NOMO-1 treated with dmso at 0.1 percent for 144 hours (cell line): ENCODE measurements at regions not wholly inside any gene's neighbourhood (a gene's known extent, or its start where the extent isn't known, plus 50 kb on each side); places are given as distances from the start of the nearest gene placed in this dataset.
"Not testable (repeated sequence)": the region's sequence is repeated elsewhere in the genome, so short reads cannot be mapped to it uniquely, and the experiment has no call there.

Experiments used
- DNase-seq: peaks from one replicate; lab custom pipeline; 2025; ENCODE audit not compliant: unreplicated experiment; lab: John Stamatoyannopoulos, UW

DNA sequence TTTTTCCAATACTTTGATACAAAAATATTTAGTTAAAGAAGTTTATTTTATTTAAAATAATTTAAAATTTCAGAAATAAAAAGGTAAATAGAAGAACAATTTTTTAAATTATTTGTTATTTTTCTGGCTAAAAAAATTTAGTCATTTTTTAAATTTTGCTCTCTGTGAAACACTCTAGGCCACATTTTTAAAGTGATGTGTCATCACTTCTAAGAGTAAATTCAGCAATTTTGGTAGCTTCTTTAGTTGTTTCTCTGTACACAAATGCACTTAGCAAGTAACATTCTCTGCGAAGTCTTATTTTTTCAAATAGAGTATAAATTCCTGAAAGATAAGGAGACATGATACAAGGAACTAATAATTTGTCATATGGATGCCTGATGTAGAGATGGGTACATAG, 760.0 kb upstream of the PRMT6 start:
- no peak for DNase-seq

DNA sequence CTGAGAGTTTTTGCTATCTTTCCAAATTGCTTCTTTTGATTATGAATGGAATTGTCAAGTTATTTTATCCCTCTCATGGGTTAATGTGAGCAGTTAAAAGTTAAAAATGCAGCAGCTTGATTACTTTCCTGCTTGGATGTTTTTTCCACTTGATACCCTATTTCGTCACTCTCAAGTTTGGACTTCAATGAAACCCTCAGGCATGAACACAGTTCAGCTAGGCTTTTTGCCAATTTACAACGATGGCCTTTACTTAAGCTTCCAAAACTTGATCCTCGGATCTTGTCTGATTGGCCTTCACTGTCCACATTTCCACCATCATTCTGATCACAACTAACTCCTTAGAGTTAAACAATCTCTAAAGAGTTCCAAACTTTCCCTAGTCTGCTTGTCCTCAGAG, 752.4 kb upstream of the PRMT6 start:
- no peak for DNase-seq

DNA sequence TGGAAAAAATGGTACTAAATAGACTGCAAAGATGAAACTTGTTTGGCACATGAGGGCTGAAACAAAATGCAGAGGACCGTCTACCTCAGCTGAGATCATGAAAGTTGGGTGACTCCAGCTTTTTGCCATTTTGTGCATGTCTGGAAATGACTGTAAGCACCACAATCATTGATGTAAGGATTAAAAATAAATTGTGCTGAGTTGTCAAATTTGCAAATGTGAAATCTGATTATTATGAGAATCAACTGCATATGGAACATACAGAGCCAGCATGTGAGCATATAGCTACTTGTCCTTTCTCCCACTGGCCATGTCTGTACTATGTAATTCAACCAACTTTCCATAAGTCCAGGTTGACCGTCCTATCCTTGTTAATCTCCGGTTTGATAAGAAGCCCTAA, 736.9 kb upstream of the PRMT6 start:
- no peak for DNase-seq

- DNase-seq: no peak
Measured at GRCh38 chr1:106325600-106325999, 730.9 kb upstream of the PRMT6 start.

DNA sequence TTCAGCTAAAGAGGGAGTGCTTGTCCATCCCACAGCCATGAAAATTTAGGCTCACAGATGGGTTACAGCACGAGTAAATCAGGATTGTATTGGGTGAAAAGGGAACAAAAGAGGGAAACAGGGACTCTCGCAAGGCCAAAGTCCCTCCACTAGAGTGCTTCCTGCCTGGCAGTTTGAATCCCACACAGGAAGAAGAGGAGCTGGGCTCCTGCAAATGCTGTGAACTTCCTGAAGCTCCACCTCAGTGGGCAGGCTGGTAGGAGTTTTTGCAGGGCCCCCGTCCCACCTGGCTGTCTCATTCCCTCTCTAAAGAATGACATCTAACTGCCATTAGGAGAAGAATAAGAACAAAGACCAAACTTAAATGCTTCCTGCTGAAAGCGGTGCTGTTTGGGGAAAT, 712.0 kb upstream of the PRMT6 start:
- DNase-seq: no peak

GRCh38 chr1:106360252-106360651, 696.2 kb upstream of the PRMT6 start:
- DNase-seq: no peak

DNA sequence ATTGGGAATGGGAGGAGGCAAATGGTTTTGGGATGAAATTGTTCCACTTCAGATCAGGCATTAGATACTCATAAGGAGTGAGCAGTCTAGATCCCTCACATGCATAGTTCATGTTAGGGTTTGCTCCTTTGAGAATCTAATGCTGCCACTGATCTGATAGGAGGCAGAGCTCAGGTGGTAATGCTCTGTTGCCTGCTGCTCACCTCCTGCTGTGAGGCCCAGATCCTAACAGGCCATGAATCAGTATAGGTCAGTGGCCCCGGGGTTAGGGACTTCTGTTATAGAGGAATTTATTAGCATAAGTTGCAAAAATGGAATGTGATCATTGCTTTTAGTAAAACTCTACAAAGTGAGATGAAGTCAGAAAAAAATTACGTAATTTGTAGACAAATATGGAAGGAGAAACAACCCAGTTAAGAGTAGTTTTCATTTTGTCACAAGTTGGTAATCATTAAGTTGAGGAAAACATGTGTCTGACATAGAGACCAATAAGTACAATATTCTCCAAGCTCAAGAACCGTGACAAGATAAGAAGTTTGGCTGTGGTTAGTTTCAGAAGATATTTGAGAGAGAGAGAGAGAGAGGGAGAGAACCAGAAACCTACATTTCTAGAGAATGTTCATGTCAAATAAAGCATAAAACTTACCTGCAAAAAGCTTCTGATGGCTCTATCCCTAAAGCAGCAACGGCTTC, 689.7 kb upstream of the PRMT6 start:
- DNase-seq: no peak

- no peak for DNase-seq
Measured at GRCh38 chr1:106378261-106378660, 678.2 kb upstream of the PRMT6 start.

DNA sequence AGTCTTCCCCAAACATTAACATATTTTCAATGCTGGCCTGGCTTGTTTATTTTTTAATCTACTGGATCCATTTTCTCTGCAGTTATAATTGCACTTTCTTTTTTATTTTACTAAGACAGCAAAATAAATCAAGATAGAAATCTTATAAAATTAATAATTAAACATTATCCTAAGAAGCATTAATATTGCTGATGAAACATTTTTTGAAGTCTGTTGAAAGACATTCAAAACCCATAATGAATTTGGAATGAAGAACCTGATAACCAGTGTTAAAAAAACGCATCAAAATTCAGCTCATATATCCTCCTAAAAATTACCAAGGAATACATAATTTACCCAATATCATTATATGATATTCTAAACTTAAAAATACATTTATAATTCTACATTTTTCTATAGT, 675.7 kb upstream of the PRMT6 start:
- no peak for DNase-seq

GRCh38 chr1:106389160-106389559, 667.3 kb upstream of the PRMT6 start:
- not testable (repeated sequence) for DNase-seq

- no peak for DNase-seq
Measured at GRCh38 chr1:106393046-106393445, 663.4 kb upstream of the PRMT6 start.

DNA sequence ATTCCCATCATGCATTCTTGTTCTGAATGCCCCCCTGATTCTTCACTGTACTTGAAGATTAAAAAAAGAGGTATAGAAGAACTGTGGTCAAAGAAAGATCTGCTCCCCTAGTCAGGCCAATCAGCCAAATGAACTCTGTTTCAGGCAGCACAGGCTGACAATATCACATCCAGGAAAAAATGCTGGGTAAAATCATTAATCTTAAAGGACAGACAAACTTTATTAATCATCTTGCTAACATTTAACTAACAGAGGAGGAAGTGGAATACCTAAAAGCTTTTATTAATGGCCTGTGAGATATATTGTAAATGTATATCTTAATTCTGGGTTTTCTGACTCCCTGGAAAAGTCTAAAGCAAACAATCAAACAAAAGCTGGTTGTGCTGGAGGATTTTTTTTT, 660.5 kb upstream of the PRMT6 start:
- no peak for DNase-seq

DNA sequence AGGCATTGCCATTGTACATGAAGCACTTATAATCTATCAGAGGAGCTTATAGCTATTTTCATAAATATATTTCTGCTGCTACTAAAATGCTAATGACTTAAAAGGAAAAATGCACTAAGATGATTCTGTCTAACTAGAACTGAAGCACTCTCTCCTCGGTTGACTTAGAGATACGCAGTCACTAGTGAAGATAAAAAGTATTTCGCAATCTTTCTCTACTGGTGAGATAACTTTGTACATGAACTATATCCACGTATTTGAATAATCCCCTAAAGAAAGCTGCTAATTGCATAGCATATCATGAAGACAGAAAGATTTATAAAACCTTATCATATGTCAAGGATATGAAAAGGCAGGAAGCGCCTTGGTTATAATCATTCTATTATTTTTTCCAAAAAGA, 658.1 kb upstream of the PRMT6 start:
- DNase-seq: no peak

DNA sequence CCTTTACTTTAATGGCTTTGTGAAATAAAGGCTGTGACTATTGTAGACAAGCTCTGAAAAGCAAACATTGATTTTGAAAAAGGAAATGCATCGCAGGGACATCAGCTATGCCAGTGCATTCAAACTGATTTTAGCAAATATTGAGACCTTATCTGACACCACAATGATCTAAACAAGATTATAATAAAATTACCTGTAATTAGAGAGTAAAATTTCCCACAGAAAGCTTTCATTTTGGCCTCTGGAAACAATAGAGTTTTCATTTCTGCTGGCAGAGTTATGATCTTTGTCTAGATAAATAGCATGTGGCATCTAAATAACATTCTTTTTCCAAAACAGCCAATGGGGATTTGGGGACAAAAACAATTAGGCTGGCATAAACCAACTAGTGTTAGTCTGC, 650.4 kb upstream of the PRMT6 start:
- DNase-seq: no peak

DNA sequence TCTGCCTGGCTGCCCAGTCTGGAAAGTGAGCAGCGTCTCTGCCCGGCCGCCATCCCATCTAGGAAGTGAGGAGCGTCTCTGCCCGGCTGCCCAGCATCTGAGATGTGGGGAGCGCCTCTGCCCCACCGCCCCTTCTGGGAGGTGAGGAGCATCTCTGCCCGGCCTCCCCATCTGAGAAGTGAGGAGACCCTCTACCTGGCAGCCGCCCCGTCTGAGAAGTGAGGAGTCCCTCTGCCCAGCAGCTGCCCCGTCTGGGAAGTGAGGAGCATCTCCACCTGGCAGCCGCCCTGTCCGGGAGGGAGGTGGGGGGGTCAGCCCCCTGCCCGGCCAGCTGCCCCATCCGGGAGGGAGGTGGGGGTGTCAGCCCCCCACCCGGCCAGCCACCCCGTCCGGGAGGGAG, 644.2 kb upstream of the PRMT6 start:
- DNase-seq: not testable (repeated sequence)

DNA sequence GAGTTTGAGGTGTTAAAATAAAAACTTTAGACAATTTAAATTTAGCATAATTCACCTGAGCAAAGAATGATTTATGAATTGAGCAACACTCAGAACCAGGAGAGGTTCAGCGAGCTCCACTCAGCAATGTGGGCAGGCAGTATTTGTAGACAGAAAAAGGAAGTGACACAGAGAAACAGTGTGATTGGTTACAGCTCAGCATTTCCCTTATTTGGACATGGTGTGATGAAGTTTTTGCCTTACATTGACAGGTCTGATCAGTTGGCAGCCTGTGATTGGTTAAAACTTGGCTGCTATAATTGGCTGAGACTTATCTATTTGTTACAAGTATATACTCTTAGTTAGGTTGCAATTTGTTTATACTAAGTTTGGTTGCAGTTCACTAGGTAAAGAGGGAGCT, 621.2 kb upstream of the PRMT6 start:
- no peak for DNase-seq

- no peak for DNase-seq
Measured at GRCh38 chr1:106439475-106439874, 617.0 kb upstream of the PRMT6 start.

DNA sequence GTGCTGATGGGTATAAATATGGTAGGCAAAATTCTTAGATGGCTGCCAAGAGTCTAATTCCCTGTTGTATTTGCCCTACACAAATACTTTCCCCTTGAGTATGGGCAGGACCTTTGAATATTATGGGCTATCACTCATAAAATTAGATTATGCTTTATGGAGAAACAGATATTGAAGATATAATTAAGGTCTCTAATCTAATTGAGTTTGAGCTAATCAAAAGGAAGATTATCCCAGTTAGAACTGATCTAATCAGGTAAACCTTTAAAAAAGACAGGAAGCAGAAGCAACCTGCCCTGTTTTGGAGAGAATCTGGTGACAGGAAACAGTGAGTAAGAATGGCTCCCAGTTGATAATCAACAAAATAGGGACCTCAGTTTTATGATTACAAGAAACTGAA, 609.0 kb upstream of the PRMT6 start:
- no peak for DNase-seq

- DNase-seq: no peak
Measured at GRCh38 chr1:106456832-106457231, 599.6 kb upstream of the PRMT6 start.

DNA sequence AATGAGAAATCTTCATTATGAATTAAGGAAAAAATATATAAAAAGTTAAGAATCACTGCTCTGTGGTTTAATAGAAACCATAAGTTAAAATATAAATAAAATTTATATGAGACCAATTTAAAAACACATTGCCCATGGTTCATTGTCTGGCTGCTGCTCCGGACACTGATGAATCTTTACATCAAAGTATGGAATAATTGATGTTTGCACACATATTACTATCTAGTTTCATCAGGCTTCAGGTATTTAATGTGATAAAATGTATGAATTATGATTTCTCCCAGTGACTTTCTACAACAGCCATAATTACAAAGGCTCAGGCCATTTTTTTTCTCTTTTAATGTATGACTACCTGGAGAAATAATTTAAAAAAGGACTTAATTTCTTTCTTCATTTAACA, 599.1 kb upstream of the PRMT6 start:
- DNase-seq: no peak

DNA sequence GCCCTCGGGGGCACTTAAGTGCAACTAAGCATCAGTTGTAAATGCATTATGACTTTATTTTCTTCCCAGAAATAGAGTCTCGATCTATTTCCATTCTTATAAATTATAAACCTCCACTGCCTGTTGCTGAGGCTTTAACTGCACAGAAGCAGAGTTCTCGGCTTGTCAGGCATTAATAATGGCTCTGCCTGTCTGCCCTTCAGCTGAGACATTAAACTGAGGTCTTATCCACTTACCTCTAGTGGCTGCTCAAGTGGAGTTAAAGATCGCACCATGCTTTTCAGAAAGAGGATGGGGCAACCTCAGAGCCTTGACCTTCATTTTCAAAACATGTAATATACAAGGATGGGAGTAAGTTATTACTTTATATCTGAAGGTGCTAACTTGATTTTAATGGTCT, 597.6 kb upstream of the PRMT6 start:
- DNase-seq: no peak

GRCh38 chr1:106459418-106459817, 597.1 kb upstream of the PRMT6 start:
- no peak for DNase-seq

DNA sequence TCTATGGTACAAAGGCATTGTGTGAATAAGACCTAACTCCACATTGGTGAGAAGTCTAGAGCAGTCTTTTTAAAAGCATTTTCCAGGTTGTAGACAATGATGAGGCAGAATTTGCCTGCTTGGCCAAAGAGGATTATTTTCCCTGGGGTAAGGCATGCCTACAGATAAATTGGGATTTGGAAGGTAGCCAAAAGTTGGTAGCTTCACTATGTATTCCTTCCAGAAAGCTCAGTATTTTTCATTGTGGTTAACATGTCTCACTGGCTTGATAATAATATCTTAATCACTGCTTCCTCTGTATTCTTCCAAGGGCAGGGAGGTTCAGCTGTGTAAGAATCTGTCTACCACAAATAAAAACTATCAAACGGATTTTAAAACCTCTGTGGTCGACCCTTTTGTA, 590.8 kb upstream of the PRMT6 start:
- no peak for DNase-seq

DNA sequence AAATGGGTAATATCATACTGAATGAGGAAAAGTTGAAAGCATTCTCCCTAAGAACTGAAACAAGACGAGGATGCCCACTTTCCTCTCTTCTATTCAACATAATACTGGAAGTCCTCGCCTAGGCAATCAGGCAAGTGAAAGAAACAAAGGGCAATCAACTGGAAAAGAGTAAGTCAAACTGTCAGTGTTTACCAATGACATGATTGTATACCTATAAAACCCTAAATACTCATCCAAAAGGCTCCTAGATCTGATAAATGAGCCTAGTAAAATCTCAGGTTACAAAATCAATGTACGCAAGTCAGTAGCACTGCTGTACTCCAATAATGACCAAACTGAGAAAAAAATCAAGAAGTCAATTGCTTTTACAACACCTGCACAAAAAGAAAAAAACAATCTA, 575.8 kb upstream of the PRMT6 start:
- no peak for DNase-seq
